Activated CD4-positive, alpha-beta memory T cell treated with anti-CD3 and anti-CD28 coated beads, Interleukin-2, amount 10 ng/mL, durations not matched to agents 7 days and 5 days (primary cell): ENCODE measurements at regions not wholly inside any gene's neighbourhood (a gene's known extent, or its start where the extent isn't known, plus 50 kb on each side); places are given as distances from the start of the nearest gene placed in this dataset.

Experiments
- CTCF ChIA-PET: fragments of 350-600 bp; sonication (Branson Sonifier 250); formaldehyde crosslinking; loops from one replicate; lab custom pipeline; 2021; ENCODE audit warnings: antibody characterized with exemption, inconsistent platforms; lab: Charles Lee
- POLR2A ChIA-PET: fragments of 350-600 bp; sonication (Branson Sonifier 250); formaldehyde crosslinking; loops from one replicate; lab custom pipeline; 2021; ENCODE audit warnings: antibody characterized with exemption; lab: Charles Lee
- DNase-seq: peaks from one replicate; pipeline ENCODE4 v3.0.0-alpha.2; 2020
- H3K27ac Mint-ChIP-seq: one replicate; pipeline ENCODE4 v1.8.0; 2021; ENCODE audit warnings: mild to moderate bottlenecking, mixed read lengths
- H3K27me3 Mint-ChIP-seq: one replicate; pipeline ENCODE4 v1.8.0; 2021; ENCODE audit warnings: mixed read lengths
- H3K36me3 Mint-ChIP-seq: one replicate; pipeline ENCODE4 v1.8.0; 2021; ENCODE audit warnings: low read depth, mixed read lengths
- H3K4me1 Mint-ChIP-seq: one replicate; pipeline ENCODE4 v1.8.0; 2021; ENCODE audit warnings: mixed read lengths
- H3K4me3 Mint-ChIP-seq: one replicate; pipeline ENCODE4 v1.8.0; 2021; ENCODE audit warnings: mild to moderate bottlenecking, mixed read lengths
- H3K9me3 Mint-ChIP-seq: one replicate; pipeline ENCODE4 v1.8.0; 2021; ENCODE audit warnings: mixed read lengths

DNA sequence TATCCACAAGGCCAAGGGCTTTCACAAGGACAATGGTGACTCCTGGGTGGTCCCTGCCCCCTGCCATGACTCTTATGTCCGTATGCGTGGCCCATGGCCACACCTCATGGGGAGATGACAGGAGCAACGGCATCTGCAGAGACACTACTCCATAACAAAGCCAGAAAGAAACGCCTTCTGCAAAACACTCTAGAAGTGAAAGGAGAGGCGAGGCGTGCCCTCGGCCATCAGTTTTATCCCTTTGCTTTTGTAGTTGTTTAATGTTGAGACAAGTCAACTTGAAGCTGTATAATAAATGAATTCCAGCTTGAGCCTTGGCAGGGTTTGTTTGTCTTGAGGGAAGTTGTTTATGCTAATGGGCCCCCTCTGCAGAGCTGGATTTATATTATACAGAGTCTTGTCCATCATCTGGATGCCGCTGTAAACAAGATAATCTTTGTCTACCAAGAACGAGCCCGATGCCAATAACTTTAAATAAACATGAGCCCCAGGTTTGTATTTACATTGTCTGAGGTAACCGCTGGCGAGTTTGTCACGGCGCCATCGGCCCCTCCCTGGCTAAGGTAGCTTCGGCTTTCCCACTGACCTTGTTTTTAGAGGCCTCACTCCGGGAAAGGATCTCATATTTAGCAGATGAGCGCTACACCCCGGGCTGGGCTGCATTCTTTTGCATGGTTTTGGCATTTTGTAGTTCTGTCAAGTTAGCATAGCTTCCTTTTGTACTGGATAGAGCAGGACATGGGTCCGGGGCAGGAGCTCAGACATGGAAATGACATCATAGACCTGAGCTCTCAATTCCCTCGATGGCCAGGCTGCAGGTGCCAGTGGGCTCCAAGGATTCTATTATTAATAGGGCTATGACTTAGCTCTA is 165.3 kb downstream of the ERCC6L2 start:
- ChIA-PET POLR2A (no interaction called here), CTCF (no interaction called here)
- Mint-ChIP-seq H3K4me1 (no peaks in the 10 kb centered on the region), H3K36me3 (peaks cover 3% of the 10 kb centered on the region), H3K27ac (no peak overlapping the region), H3K27me3 (no peaks in the 10 kb centered on the region), H3K9me3 (peaks cover 25% of the 10 kb centered on the region), H3K4me3 (no peak overlapping the region)
- DNase-seq: no peak

DNA sequence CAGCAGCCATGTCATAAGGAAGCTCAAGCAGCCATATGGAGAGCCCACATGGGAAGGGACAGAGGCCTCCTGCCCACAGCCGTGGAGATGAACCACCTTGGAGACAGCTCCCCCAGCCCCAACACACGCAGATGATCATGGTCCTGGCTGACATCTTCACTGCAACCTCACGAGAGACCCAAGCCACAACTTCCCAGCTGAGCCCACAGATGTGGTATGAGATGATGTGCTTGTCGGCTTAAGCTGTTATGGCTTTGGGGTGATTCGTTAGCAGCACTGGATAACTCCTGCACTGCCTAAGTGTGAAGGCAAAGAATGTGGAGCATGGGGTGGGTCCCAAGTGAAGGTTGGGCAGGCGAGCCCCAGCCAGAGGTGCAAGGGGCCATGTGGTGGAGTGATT is 163.4 kb downstream of the ERCC6L2 start:
- peaks cover 3% of the 10 kb centered on the region for H3K36me3 Mint-ChIP-seq
- H3K27me3 Mint-ChIP-seq: no peaks in the 10 kb centered on the region
- H3K27ac Mint-ChIP-seq: no peak overlapping the region
- H3K4me1 Mint-ChIP-seq: no peaks in the 10 kb centered on the region
- CTCF ChIA-PET: no interaction called here
- POLR2A ChIA-PET: no interaction called here
- H3K4me3 Mint-ChIP-seq: no peak overlapping the region
- H3K9me3 Mint-ChIP-seq: peaks cover 30% of the 10 kb centered on the region
- no peak for DNase-seq

DNA sequence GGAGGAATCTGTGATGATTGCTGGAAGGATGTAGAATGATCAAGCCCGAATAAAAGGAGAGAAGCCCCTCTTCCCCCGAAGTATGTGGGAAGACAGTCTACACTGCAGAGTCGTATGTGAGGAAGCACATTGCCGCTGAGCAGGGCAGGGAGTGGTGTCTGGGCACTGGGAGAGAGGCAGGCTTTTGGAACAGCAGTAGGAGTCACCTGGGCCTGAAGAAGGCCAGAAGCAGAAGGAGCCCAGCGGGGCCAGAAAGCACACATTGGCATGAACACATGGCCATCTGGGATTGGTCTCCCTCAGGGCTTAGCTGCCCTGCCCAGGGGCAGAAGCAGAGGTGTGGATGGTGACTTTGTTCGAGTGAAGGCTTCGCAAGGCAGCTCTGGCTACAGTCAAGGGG is 162.8 kb downstream of the ERCC6L2 start:
- ChIA-PET POLR2A (no interaction called here), CTCF (no interaction called here)
- Mint-ChIP-seq H3K9me3 (peaks cover 30% of the 10 kb centered on the region), H3K27me3 (no peaks in the 10 kb centered on the region), H3K36me3 (peaks cover 3% of the 10 kb centered on the region), H3K27ac (no peak overlapping the region), H3K4me3 (no peak overlapping the region), H3K4me1 (no peaks in the 10 kb centered on the region)
- no peak for DNase-seq

DNA sequence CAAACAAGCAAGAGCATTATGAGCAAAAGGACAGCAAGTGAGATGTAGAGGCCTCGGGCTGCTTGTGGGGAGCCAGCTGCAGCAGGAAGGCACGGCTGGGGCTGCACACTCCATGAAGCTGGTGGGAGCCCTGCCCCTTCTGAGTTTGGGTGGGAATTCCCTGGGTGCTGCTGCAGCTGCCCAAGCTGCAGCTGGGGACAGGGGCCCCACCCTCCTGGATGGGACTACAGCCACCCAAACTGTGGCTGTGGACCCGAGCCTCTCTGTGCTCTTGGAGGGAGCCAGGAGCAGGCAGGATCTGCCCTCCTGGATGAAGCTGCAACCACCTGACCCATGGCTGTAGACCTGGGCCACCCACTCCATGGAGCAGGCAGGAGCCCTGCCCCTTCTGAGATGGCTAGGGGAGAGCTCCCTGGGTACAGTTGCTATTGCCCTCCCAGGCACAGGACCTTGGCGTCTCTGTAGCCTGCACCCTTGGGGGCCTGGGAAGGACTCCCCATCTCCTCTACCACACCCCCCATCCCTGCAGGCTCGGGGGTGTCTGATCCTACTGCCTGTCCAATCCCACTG is 159.1 kb downstream of the ERCC6L2 start:
- CTCF ChIA-PET: no interaction called here
- H3K27ac Mint-ChIP-seq: no peak overlapping the region
- peaks cover 3% of the 10 kb centered on the region for H3K36me3 Mint-ChIP-seq
- no peaks in the 10 kb centered on the region for H3K4me1 Mint-ChIP-seq
- H3K9me3 Mint-ChIP-seq: peaks cover 30% of the 10 kb centered on the region
- POLR2A ChIA-PET: no interaction called here
- H3K4me3 Mint-ChIP-seq: no peak overlapping the region
- H3K27me3 Mint-ChIP-seq: peaks cover 1% of the 10 kb centered on the region
- DNase-seq: no peak

DNA sequence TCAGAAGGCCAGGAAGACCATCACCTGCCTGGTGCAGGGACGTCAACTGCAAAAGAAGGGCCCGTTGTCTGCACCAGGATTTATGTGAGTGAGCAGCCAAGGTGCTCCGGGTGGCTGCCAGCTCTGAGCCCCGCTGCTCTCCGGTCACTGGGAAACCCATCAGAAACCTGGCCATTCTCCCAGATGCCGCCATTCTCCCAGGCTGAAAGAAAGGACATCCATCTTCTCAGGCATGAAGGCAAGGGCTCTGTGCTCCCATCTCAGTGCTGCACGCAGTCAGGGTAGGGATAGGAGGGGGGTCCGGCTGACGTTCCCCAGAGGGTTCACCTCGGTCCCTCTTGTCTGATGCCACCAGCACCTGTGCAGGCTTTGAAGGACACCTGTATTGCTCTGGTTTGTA is 158.4 kb downstream of the ERCC6L2 start:
- DNase-seq: no peak
- POLR2A ChIA-PET: no interaction called here
- Mint-ChIP-seq H3K4me3 (no peak overlapping the region), H3K36me3 (peaks cover 3% of the 10 kb centered on the region), H3K9me3 (peaks cover 26% of the 10 kb centered on the region), H3K27me3 (peaks cover 6% of the 10 kb centered on the region), H3K27ac (no peak overlapping the region), H3K4me1 (no peaks in the 10 kb centered on the region)
- CTCF ChIA-PET: no interaction called here

DNA sequence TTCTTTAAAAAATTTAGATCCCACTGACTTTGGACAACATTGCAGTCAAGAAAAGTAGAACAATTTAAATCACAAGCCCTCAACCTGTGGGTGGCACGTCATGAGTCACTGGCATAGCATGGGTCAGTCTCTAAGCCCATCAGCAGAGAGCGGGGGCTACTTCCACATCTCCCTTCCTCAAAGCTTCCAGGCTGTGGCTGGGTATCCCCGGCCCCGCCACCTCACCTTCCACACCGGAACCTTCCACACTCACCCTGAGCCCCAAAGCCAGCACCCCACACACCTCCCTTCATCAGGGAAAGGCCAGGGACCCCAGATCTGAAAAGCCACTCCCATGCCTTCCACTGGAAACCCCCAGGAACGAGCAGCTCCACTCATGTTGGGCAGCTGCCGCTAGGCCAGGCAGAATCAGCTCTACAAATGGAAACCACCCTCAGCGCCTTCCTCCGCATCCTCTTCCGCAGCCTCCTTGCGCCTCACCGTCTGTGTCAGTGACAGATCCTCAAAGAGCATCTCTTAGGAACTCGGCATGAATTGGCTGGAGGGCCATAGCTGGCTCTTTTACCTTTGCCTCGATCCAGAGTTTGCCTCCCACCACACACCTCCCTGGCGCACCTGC is 156.5 kb downstream of the ERCC6L2 start:
- Mint-ChIP-seq H3K27me3 (peaks cover 20% of the 10 kb centered on the region), H3K36me3 (no peaks in the 10 kb centered on the region), H3K4me1 (peaks cover 7% of the 10 kb centered on the region), H3K4me3 (no peak overlapping the region), H3K27ac (no peak overlapping the region), H3K9me3 (peaks cover 10% of the 10 kb centered on the region)
- ChIA-PET CTCF (no interaction called here), POLR2A (no interaction called here)
- DNase-seq: no peak

DNA sequence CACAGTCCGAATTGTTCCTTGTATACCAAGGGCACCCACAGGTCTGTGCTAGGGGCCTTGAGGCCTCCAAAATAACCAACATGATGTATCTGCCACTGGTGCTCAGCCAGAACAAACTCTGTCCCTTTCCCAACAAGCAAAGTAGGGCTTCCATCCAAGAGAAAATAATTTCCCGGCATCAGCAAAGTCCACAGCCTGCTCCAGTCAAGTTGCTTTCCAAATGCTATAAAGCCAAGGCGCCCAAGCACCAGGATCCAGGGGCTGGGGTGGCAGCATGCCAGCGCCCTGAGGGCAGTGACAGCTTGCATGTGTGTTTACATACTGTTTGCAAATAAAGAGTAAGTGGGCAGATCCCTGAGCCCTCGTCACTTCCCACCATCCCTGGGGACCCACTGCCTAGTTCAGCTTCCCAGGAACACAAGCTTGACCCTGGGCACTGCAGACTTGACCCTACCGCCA is 155.9 kb downstream of the ERCC6L2 start:
- ChIA-PET CTCF (no interaction called here), POLR2A (no interaction called here)
- DNase-seq: no peak
- peaks cover 24% of the 10 kb centered on the region for H3K27me3 Mint-ChIP-seq
- no peak overlapping the region for H3K27ac Mint-ChIP-seq
- no peak overlapping the region for H3K4me3 Mint-ChIP-seq
- H3K36me3 Mint-ChIP-seq: no peaks in the 10 kb centered on the region
- H3K4me1 Mint-ChIP-seq: peaks cover 11% of the 10 kb centered on the region
- peaks cover 10% of the 10 kb centered on the region for H3K9me3 Mint-ChIP-seq

DNA sequence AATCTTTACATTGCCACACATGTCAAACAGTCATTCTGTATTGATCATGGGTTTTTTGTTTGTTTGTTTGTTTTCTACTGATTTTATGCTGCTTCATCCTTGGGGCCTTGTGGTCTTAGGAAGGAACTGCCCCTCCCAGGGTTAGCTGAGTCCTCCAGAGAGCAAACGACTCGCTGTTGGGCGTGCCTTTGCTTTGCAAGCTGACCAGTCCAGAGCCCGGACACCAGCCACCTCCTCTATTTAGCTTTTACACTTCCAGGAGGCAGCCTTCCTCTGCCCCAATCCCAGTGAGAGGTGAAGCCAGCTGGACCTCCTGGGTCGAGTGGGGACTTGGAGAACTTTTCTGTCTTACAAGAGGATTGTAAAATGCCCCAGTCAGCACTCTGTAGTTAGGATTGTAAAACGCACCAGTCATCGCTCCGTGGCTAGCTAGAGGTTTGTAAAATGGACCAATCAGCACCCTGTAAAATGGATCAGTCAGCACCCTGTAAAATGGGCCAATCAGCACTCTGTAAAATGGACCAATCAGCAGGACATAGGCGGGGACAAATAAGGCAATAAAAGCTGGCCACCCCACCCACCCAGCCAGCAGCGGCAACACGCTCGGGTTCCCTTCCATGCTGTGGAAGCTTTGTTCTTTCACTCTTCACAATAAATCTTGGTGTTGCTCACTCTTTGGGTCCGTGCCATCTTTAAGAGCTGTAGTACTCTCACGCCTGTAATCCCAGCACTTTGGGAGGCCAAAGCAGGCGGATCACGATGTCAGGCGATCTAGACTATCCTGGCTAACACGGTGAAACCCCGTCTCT is 154.4 kb downstream of the ERCC6L2 start:
- H3K27me3 Mint-ChIP-seq: peaks cover 35% of the 10 kb centered on the region
- H3K27ac Mint-ChIP-seq: no peak overlapping the region
- H3K36me3 Mint-ChIP-seq: no peaks in the 10 kb centered on the region
- no peaks in the 10 kb centered on the region for H3K9me3 Mint-ChIP-seq
- ChIA-PET CTCF (no interaction called here), POLR2A (no interaction called here)
- no peak overlapping the region for H3K4me3 Mint-ChIP-seq
- H3K4me1 Mint-ChIP-seq: peaks cover 16% of the 10 kb centered on the region
- DNase-seq: no peak

DNA sequence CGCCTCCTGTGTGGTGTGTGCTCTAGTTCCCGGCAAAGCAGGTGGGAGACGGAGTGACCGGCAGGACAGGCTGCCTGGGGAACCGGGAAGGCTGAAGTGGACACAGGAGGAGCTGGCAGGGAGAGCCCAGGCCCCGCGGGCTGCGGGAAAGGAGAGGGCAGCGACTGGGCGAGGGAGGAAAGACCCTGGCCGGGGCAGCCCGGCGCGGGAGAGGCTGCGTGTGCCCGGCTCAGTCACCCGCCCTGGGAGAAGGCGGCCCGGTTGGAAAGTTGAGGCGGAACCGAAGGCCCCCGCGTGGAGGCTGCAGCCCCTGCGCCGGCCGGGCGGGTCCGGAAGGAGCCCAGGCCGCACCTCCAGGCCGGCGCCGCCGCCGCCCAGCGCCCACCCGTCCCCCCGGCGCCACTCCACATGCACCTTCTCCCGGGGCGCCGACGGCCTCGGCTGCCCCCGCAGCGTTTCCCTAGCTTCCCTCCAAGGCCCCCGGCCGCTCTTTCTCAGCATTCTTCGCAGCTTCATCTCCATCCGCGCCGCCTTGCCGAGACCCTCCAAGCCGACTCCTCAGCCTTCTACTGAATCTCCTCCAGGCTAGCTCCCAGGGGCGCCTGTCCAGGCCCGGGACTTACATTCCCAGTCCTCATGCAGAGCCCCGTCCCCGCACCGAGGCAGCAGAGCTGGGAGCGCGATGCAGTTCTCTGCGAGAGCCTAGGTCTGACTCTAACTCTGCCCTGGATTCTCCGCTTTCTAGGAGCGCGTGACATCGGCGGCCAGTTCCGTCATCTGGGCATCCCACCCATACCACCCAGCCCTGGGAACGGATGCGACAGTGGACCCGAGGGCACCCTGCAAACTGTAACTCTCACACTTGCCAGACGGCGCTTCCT is 152.0 kb downstream of the ERCC6L2 start:
- CTCF ChIA-PET: no interaction called here
- peaks cover 53% of the 10 kb centered on the region for H3K27me3 Mint-ChIP-seq
- no peak overlapping the region for H3K4me3 Mint-ChIP-seq
- H3K4me1 Mint-ChIP-seq: peaks cover 37% of the 10 kb centered on the region
- no peaks in the 10 kb centered on the region for H3K36me3 Mint-ChIP-seq
- no peak overlapping the region for H3K27ac Mint-ChIP-seq
- DNase-seq: no peak
- H3K9me3 Mint-ChIP-seq: no peaks in the 10 kb centered on the region
- POLR2A ChIA-PET: interaction anchor here (0.7 to 1.1 kb wide), 3 partner anchors 13 to 751 kb away, joined by 3 to 4 read pairs (median 3); no protein-coding TSS in a partner anchor

DNA sequence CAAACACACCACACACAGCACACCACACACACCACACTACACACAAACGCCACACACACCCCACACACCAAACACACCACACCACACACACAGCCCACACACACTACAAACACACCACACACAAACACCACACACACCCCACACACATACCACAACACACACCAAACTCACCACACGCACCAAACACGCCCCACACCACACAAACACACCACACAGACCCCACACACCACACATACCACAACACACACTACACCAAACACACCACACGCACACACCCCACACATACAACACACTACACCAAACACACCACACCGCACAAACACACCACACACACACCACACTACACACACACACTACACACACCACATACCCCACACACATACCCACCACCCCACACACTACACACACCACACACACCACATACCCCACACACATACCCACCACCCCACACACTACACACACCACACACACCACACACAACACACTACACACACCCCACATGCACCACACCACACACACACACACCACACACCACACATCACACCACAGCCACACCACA is 151.2 kb downstream of the ERCC6L2 start:
- Mint-ChIP-seq H3K4me1 (peaks cover 43% of the 10 kb centered on the region), H3K36me3 (no peaks in the 10 kb centered on the region), H3K9me3 (no peaks in the 10 kb centered on the region), H3K27ac (no peak overlapping the region), H3K4me3 (no peak overlapping the region), H3K27me3 (peaks cover 58% of the 10 kb centered on the region)
- no peak for DNase-seq
- ChIA-PET POLR2A (interaction anchor here (0.7 kb wide), 1 partner anchor 151 kb away, joined by 3 read pairs; the partner anchor contains the start of gene ERCC6L2), CTCF (interaction anchor here (1.2 kb wide), 1 partner anchor 153 kb away, joined by 4 read pairs; no protein-coding TSS in a partner anchor)

DNA sequence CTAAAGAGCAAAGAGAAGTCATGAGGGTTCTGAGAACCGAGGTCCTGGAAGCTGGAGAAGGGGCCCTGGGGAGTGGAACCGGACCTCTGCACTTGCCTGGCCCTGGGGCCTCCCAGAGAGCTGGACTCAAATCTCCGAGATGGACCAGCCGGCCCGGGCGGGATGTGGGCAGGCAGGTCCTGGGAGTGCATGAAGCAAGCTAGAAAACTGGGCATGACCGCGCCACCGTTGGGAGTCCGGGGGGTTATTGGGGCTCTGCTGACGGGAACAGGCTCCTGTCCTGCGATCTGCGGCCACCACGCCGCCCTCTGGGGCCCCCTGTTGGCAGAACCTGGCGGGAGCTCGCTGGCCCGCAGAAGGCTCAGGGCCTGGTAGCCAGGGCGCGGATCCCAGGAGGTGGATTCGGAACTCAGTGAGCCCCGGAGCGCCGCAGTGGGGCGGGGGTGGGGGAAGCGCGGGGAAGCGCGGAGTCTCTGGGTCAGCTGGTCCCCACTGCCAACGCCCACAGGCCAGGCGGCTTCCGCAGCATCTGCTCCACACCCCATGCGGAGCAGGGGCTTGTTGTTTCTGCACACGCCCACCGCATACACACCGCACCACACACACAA is 150.6 kb downstream of the ERCC6L2 start:
- Mint-ChIP-seq H3K27me3 (peaks cover 58% of the 10 kb centered on the region), H3K4me1 (peaks cover 43% of the 10 kb centered on the region), H3K36me3 (no peaks in the 10 kb centered on the region), H3K9me3 (no peaks in the 10 kb centered on the region), H3K27ac (no peak overlapping the region), H3K4me3 (no peak overlapping the region)
- DNase-seq: no peak
- ChIA-PET POLR2A (interaction anchor here (0.7 kb wide), 2 partner anchors 150 to 152 kb away, joined by 3 read pairs; partner anchors contain the start of gene ERCC6L2), CTCF (interaction anchor here (1.2 kb wide), 1 partner anchor 152 kb away, joined by 4 read pairs; no protein-coding TSS in a partner anchor)
